MM.1S (cell line): ENCODE measurements at regions not wholly inside any gene's neighbourhood (a gene's known extent, or its start where the extent isn't known, plus 50 kb on each side); places are given as distances from the start of the nearest gene placed in this dataset.

Experiments used
- DNase-seq: peaks from one replicate; pipeline ENCODE4 v3.0.0-alpha.2; 2015
- H2AFZ ChIP-seq: fragments of 300-600 bp; sonication (generic); 2 replicates; pipeline ENCODE4 v1.6.0; 2016; ENCODE audit warnings: antibody characterized with exemption, low read length
- H3F3A ChIP-seq: fragments of 300-600 bp; sonication (generic); 2 replicates; pipeline ENCODE4 v1.6.1; 2016; ENCODE audit warnings: mild to moderate bottlenecking, antibody characterized with exemption, low read length, moderate library complexity, mixed read lengths; ENCODE audit not compliant: insufficient read depth
- H3K27ac ChIP-seq: fragments of 300-600 bp; sonication (generic); 2 replicates; pipeline ENCODE4 v1.5.1; 2016; ENCODE audit warnings: mild to moderate bottlenecking, low read length
- H3K27me3 ChIP-seq: fragments of 300-600 bp; sonication (generic); replicated peaks from 2 replicates; pipeline ENCODE4 v1.6.0; 2016; ENCODE audit warnings: low read length; ENCODE audit not compliant: insufficient read depth
- H3K36me3 ChIP-seq: fragments of 300-600 bp; sonication (generic); replicated peaks from 2 replicates; pipeline ENCODE4 v1.6.1; 2016; ENCODE audit warnings: mild to moderate bottlenecking, low read length, mixed read lengths; ENCODE audit not compliant: insufficient read depth
- H3K4me1 ChIP-seq: fragments of 300-600 bp; sonication (generic); 2 replicates; pipeline ENCODE4 v1.6.1; 2016; ENCODE audit warnings: low read length, mixed read lengths
- H3K4me2 ChIP-seq: fragments of 300-600 bp; sonication (generic); 2 replicates; pipeline ENCODE4 v1.6.0; 2016; ENCODE audit warnings: low read depth, low read length
- H3K4me3 ChIP-seq: fragments of 300-600 bp; sonication (generic); 2 replicates; pipeline ENCODE4 v1.5.1; 2016; ENCODE audit warnings: low read length, mixed read lengths
- H3K79me2 ChIP-seq: fragments of 300-600 bp; sonication (generic); 2 replicates; pipeline ENCODE4 v1.6.1; 2016; ENCODE audit warnings: mixed run types, low read length, mixed read lengths
- H3K9ac ChIP-seq: fragments of 300-600 bp; sonication (generic); 2 replicates; pipeline ENCODE4 v1.6.1; 2016; ENCODE audit warnings: low read length, mixed read lengths
- H3K9me2 ChIP-seq: fragments of 300-600 bp; sonication (generic); replicated peaks from 2 replicates; pipeline ENCODE4 v1.6.1; 2016; ENCODE audit warnings: mild to moderate bottlenecking, low read length, mixed read lengths; ENCODE audit not compliant: insufficient read depth
- H3K9me3 ChIP-seq: fragments of 300-600 bp; sonication (generic); replicated peaks from 2 replicates; pipeline ENCODE4 v1.6.1; 2016; ENCODE audit warnings: mild to moderate bottlenecking, low read length, mixed read lengths; ENCODE audit not compliant: insufficient read depth
- H4K20me1 ChIP-seq: fragments of 300-600 bp; sonication (generic); 2 replicates; pipeline ENCODE4 v1.6.1; 2016; ENCODE audit warnings: mild to moderate bottlenecking, low read length, moderate library complexity, mixed read lengths; ENCODE audit not compliant: insufficient read depth
- CTCF ChIP-seq: fragments of 300-600 bp; sonication (generic); IDR thresholded peaks from 2 replicates; pipeline ENCODE4 v1.5.1; 2016; ENCODE audit warnings: antibody characterized with exemption, low read length, mixed read lengths
- EZH2 ChIP-seq: fragments of 300-600 bp; sonication (generic); optimal IDR thresholded peaks from 2 replicates; pipeline ENCODE3; 2017; ENCODE audit warnings: low read depth, mild to moderate bottlenecking, antibody characterized with exemption, low read length, mixed read lengths
- EZH2phosphoT487 ChIP-seq: fragments of 300-600 bp; sonication (generic); IDR thresholded peaks from 2 replicates; pipeline ENCODE4 v1.6.1; 2018; ENCODE audit warnings: antibody characterized with exemption, low read length

- Histone ChIP-seq H3K36me3 (no peaks in the 10 kb centered on the region), H3K4me1 (no peaks in the 10 kb centered on the region), H2AFZ (no peak overlapping the region), H3F3A (no peaks in the 10 kb centered on the region), H3K27me3 (no peaks in the 10 kb centered on the region), H3K9me2 (no peaks in the 10 kb centered on the region), H4K20me1 (no peaks in the 10 kb centered on the region), H3K9me3 (no peaks in the 10 kb centered on the region), H3K27ac (no peak overlapping the region), H3K9ac (no peak overlapping the region), H3K4me3 (no peak overlapping the region), H3K79me2 (no peaks in the 10 kb centered on the region), H3K4me2 (no peak overlapping the region)
- TF ChIP-seq CTCF = no peak
- DNase-seq = no peak
These were observed 623.8 kb downstream of the TENT5A start for GRCh38 chr6:81128671-81129070.

- H3K4me2 ChIP-seq = no peak overlapping the region
- TF ChIP-seq CTCF (no peak), EZH2phosphoT487 (no peak), EZH2 (no peak)
- H3K9me3 ChIP-seq = no peaks in the 10 kb centered on the region
- no peaks in the 10 kb centered on the region for H4K20me1 ChIP-seq
- H3K9me2 ChIP-seq = no peaks in the 10 kb centered on the region
- no peaks in the 10 kb centered on the region for H3F3A ChIP-seq
- no peak for DNase-seq
- H2AFZ ChIP-seq = no peak overlapping the region
- H3K4me1 ChIP-seq = no peaks in the 10 kb centered on the region
- H3K27ac ChIP-seq = no peak overlapping the region
- H3K36me3 ChIP-seq = no peaks in the 10 kb centered on the region
- no peak overlapping the region for H3K9ac ChIP-seq
- H3K4me3 ChIP-seq = no peak overlapping the region
- no peaks in the 10 kb centered on the region for H3K27me3 ChIP-seq
- no peaks in the 10 kb centered on the region for H3K79me2 ChIP-seq
These were observed 626.3 kb downstream of the TENT5A start for GRCh38 chr6:81126150-81126549.

GRCh38 chr6:81120280-81120679 is 632.2 kb downstream of the TENT5A start:
- no peak overlapping the region for H3K9ac ChIP-seq
- H3K4me3 ChIP-seq = no peak overlapping the region
- TF ChIP-seq EZH2 = no peak
- no peak for TF ChIP-seq CTCF
- no peak for TF ChIP-seq EZH2phosphoT487

GRCh38 chr6:81105998-81106397 is 646.5 kb downstream of the TENT5A start:
- no peaks in the 10 kb centered on the region for H3K9me3 ChIP-seq
- H3K4me3 ChIP-seq = no peak overlapping the region
- H3F3A ChIP-seq = no peaks in the 10 kb centered on the region
- no peaks in the 10 kb centered on the region for H3K79me2 ChIP-seq
- no peak overlapping the region for H2AFZ ChIP-seq
- no peak for DNase-seq
- TF ChIP-seq CTCF = no peak
- TF ChIP-seq EZH2phosphoT487 = no peak
- TF ChIP-seq EZH2 = no peak
- no peak overlapping the region for H3K27ac ChIP-seq
- H3K4me2 ChIP-seq = no peak overlapping the region
- H3K4me1 ChIP-seq = no peaks in the 10 kb centered on the region
- no peaks in the 10 kb centered on the region for H3K27me3 ChIP-seq
- H3K9ac ChIP-seq = no peak overlapping the region
- H4K20me1 ChIP-seq = no peaks in the 10 kb centered on the region
- no peaks in the 10 kb centered on the region for H3K36me3 ChIP-seq
- H3K9me2 ChIP-seq = no peaks in the 10 kb centered on the region

More at GRCh38 chr6:81120280-81120679, 632.2 kb downstream of the TENT5A start:
- H3K36me3 ChIP-seq = no peaks in the 10 kb centered on the region
- H3K79me2 ChIP-seq = no peaks in the 10 kb centered on the region
- no peaks in the 10 kb centered on the region for H3K9me2 ChIP-seq
- H3F3A ChIP-seq = no peaks in the 10 kb centered on the region
- no peak overlapping the region for H2AFZ ChIP-seq
- no peak overlapping the region for H3K4me2 ChIP-seq
- no peaks in the 10 kb centered on the region for H4K20me1 ChIP-seq
- no peak for DNase-seq
- H3K27ac ChIP-seq = no peak overlapping the region
- H3K9me3 ChIP-seq = no peaks in the 10 kb centered on the region
- H3K27me3 ChIP-seq = no peaks in the 10 kb centered on the region
- no peaks in the 10 kb centered on the region for H3K4me1 ChIP-seq
